ENCODE measurements at regions not wholly inside any gene's neighbourhood (a gene's known extent, or its start where the extent isn't known, plus 50 kb on each side); places are given as distances from the start of the nearest gene placed in this dataset.

DNA sequence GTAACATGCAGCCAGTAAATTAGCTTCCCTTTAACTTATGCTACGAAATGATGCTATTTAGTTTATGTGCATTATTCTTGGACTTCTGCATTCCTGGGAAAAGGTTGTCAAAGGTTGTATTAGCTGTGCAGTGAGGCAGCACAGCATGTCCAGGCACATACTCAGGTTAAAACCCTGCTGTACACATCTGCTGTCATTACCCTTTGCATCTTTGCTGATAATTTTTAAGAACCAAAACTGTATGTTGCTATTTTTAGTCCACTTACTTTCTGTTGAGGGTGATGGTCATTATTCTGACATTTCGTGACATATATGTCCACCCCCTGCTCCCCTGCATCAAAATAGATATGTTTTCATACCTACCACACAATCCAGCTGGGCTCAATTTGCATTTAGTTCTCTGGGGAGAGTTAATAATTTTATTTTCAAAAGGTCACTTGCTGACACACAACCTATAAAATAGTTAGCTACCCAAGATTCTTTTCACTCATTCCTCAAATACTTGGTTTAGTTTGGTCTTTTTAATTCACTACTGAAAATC lies 142.5 kb upstream of the SPACA1 start:
- DNase-seq, result no peak

DNA sequence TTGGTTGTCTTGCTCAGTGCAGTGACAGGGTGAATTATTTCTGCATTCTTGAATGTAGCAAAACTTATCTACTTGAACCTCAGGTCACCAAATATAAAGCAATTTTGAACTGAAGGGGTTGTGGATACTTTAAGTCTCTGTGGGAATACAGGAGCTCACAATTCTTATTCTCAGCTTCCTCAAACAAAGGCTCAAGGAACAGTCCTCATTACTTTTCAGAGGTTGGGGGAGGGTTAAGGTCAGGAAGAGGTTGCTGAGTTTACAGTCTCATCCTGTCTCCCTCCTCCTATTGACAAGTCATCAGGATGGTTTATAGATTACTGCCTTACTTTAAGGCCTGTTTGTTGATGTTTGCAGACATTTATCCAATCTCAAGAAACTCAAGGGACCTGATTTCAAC lies 143.6 kb upstream of the SPACA1 start:
- no peak for DNase-seq

DNA sequence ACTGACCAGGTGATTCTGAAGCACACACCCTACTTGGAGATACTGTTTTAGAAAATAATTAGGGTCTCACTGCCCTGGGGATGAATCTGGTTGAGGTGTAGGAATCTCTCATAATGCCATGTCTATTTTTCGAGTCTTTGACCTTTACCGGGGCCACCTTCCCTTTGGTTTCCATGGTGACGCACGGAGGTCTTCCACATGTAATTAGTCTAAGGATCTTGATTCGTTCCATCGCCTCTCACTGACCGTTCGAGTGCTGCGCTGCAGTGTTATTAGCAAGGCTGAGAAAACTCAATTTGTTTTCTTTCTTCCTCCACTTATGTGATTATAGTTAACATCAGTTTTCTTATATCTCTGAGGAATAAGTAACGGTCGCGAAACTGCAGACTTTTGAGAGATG lies 144.3 kb upstream of the SPACA1 start:
- no peak for DNase-seq

DNA sequence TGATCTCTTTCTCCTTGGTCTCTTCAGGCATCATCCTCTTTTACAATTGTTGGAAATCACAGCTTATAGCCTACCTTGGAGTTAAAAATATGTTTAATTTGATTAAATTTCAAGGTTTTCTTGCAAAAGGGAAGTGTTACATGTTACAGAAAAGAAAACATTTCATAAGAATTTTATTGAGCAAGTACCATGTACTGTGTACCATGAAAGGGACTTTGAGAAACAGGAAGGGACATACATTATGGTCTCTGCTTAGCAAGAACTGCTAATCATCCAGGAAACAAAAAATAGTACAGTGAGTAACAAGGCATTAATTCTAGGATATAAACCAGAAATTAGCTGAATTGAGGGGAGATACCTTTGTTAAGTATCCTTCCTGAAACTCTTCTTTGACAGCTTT lies 145.3 kb upstream of the SPACA1 start:
- no peak for DNase-seq

DNA sequence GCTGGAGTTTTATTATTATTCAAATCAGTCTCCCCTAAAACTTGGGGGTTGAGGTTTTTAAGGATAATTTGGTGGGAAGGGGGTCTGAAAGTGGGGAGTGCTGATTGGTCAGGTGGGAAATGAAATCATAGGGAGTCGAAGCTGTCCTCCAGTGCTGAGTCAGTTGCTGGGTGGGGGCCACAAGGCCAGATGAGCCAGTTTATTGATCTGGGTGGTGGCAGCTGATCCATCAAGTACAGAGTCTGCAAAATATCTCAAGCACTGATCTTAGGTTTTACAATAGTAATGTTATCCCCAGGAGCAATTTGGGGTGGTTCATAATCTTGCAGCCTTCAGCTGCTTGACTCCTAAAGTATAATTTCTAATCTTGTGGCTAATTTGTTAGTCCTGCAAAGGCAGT lies 146.0 kb upstream of the SPACA1 start:
- DNase-seq, result no peak

DNA sequence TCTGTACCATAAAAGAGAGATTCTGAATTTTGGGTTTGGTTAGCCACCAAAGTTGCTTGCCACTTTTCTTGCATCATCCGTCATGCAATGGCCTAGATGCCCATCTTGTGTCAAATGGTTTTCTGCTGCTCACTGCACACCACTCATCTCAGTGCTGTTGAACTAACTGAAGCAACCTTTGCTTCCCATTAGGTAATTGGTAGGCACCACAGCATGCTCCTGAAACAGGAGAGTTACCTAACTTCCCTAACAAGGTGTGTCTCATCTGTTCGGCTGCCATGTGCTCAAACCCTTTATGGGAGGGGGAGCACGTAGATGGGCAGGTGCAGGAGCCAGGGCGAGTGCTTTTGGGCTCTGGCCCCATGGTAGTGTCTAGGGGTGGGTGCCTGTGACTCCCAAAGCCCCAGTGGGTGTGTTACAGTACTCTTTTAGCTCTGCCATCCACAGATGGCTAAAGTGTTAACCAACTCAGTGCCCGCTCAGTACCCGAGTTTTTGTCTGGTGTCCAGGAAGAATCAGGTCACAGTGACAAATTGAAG lies 147.4 kb upstream of the SPACA1 start:
- no peak for DNase-seq

DNA sequence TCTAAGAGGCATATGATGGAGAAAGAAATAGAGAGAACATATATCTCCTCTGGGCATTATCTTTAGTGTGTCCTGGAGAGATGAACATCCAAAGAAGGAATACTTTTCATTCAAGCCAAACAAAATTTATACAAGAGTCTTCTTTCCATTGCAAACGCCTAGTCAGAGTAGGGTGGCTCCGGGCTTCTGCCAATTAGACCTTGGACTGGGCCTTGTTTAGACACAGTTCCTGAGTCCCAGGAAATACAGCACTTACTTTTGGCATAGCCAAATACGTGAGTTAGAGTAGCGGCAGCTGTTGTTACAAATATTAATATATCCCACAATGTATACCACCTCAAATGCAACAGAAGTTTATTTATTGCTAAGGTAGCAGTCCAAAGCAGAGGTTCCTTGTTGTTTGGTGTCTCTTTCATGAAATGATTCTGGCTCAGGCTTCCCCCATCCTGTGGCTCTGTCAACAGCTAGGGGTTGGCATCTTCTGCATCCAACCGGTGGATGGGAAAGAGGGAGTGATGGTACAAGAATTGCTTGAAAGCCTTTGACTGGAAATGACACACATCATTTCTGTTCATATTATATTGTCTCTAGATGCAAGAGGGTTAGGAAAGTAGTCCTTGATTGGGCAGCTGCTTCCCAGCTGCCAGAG lies 148.0 kb upstream of the SPACA1 start:
- no peak for DNase-seq

DNA sequence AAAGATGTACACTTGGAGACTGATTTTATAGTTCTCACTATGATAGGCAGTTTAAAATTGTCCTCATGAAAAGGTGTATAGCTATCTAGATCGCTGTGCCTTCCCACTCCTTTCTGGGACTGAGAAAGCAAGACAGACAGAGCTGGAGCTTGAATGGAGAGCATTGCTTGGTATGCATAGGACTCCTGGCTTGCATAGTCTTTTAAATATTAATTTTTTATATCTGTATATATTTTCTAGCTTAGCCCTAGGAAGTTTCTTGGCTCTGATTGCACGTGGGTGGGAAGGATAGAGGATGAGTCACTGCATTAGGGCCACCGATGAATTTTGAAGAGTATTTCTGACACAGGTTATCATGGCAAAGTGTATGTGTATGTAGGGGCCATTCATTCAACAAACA lies 150.0 kb upstream of the SPACA1 start:
- DNase-seq, result no peak

DNA sequence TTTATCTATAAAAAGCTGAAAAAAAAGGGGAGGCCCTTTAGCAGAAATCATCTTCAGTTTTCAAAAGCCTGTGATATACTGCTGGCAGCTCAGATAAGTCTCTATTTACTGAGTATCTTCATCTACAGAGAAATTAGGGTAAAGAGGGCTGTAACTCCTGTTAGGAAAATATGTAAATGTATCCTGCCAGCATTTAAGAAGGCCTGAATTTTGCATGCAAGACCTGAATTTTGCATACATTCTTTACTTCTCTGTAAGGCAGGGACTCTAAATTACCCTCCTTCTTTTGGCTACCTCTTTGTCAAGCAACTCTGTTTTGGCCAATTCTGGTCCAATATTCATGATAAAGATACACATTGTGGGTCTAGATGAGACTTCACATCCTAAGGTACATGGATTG lies 150.6 kb upstream of the SPACA1 start:
- DNase-seq, result no peak

DNA sequence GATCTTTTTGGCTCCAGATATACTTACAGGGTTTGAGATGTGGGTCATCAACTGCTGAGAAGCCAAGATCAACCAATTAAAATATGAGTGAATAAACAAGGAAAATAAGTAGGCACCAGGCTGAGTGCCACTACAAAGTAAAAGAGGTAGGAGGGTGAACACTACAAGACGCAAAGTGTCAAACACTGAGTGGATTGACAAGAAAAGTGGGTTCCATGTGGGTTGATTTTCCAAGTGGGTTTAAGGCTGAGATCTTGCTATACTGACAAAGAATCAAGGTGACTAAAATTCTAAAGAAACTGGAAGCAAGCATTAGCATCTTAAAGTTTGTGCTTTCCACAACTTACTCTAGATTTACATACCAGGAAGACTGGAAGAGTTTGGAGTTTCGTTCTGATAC lies 160.4 kb upstream of the SPACA1 start:
- DNase-seq, result no peak

DNA sequence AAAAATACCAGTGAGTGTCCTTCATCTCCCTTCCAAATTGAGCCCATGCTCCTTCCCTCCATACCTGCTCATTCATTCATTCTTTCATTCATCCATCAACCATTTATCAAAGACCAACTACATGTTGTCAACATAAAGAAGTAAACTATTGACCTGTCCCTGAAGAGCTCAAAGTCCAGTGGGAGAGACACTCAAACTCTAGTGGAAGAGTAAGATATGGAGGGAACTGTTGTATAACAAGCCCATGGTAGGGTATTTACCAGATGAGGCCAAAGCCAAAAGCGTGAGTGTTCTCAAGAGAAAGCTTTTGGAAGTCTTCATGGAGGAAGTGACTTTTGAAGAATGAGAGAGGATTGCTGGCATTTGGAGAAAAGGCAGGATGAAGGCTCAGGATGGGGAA lies 163.4 kb upstream of the SPACA1 start:
- no peak for DNase-seq

DNA sequence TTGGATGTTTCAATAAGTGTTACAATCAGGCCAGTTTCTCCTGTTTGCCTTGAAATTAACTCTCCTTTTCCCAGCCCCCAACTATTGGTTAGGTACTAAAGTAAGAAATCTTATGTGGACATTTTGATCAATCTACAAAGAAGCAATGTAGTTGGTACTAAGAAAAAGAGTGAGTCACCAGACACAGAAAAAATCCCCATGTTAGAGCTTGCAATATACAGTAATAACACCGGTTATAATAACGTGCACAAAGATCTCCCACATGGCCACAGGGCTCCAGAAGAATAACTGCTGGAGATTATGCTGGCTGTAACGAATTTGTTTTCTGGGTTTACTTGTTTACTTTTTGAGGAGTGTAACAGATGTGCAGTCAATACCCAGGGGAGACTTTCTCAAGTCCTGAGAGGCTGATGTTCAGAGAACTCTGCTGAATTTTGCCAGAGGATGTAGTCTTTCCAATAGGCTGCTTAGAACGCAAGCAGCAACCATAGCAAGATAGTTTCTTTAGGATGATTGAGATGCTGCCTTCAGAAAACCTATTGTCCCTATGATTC lies 166.2 kb upstream of the SPACA1 start:
- no peak for DNase-seq

DNA sequence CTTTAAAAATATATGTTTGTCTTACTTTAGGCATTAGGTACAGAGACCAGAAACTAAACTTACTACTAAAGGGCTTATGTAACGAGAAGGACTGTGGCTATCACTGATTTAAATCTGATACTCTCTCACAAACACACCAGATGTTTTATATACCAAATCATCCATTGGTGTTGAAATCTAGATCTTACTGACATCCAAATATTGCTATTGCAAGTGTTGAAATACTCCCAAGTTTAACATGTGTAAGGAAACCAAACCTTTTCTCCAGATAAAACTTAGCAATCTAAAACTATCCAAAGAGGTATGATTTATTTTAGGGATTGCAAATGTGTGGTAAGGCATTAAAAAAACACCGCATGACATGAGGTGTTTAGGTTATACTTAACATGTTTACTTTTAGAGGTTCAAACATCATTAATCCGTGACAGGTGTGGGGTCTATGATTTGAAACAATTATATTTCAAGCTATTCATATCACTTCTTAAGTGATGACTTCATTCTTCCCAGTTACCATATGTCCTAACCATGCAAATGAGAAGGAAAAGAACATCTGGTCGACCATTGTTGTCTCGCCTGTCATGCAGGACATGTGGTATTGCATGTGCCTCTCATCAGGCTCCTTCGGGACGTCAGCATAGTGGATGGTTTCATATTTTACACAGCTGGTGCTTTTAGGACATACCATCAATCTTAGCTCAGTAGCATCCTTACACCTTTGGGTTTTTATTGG lies 168.3 kb upstream of the SPACA1 start:
- no peak for DNase-seq

DNA sequence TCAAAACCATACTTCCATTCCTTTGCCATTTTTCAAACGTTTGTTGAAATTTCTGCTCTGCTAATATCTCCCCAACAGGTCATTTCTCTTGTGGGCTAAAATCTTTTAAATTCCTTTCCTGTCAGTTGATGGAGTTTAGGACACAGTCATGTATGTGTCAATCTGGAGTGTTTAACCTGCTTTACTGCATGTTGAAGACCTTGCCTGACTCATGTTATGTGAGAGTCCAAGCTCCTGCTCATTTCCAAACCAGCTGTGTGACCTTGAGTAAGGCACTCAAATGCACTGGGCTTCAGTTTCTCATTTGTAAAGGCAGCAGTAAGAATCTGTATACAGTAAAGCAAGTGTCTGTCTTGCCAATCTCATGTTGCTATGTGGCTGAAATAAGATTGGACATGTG lies 171.9 kb upstream of the SPACA1 start:
- DNase-seq, result no peak

DNA sequence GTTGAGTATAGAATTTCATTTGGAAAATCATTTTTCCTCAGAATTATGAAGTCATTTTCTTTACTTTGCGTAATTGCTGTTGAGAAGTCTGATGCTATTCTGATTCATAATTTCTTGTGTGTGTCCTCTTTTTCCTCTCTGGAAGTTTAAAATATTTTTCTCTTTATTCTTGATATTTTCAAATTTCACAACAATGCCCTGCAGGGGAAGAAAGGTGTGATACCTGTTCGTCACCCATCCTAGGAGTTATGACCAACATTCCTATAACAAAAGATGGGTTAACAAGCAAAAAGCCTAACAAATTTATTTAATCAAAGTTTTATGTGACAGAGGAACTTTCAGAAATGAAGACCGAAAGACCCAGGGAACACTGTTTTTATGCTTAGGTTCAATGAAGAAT lies 171.5 kb upstream of the AKIRIN2 start:
- no peak for DNase-seq

DNA sequence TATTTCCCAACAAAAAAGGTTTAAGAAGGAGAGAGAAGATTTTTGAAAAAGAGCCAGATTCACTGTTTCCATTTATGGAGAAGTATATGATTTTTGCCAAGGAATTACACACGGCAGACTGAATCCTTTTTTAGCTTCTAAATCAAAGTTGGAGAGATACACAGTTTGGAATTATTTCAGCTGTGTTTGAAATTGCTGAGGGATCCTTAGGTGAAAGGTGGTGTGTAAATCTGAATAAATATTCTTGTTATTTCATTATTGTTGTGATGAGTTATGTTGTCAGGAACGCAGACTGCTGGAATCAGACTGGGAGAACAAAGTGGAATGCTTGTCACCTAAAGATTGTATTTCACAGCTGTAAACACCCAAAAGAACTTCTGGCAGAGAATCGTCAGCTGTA lies 168.5 kb upstream of the AKIRIN2 start:
- DNase-seq, result no peak

DNA sequence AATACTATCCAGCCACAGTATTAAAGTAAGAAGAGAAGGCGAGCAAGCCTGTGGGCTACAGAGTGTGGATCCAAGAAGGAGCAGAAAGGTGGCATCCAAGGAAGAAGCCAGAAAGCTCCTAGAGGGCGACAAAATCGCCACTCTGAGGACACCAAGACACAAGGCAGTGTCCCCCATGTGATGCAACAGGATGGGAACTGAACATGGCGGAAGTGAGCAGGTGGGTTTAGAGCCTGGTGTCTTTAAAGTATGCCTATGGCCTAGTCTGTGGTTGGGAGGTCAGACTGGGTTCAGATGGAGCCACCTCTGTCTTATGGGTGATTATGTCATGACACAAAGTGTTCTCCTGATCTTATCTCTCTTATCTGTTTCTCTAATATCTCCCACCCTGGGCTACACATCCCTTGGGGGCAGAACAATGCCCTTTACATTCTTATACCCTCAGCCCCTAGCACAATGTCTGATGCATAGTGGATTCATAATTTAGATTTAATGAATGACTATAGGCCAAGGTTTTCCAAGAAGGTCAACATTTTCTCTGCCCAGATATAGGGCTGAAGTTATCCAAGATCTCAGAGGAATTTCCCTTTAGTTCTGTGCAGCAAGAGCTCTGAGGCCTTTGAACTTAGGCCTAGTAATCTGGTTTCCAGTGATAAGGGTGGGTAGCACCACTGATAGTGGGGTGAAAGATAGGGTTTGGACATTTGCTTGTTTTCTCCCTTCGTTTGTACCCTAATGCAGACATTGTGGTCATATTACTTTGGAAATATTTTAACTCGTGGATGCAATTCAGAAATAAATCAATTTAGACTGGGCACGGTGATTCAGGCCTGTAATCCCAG lies 167.3 kb upstream of the AKIRIN2 start:
- DNase-seq, result no peak

DNA sequence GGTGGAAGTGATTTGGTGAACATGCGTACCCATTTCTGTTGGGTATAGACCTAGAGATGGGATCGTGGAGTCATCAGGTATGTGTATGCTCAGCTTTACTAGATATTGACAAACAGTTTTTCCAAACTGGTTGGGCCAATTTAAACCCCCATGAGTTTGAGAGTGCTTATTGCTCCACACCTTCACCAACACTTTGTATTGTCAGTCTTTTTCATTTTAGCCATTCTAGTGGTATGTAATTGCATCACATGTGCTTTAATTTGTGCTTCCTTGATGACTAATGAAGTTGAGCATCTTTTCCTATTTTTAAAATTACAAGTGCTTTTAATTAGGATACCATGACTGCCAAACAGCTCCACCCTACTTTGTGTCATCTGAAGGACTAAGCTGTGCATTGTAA lies 158.9 kb upstream of the AKIRIN2 start:
- no peak for DNase-seq

DNA sequence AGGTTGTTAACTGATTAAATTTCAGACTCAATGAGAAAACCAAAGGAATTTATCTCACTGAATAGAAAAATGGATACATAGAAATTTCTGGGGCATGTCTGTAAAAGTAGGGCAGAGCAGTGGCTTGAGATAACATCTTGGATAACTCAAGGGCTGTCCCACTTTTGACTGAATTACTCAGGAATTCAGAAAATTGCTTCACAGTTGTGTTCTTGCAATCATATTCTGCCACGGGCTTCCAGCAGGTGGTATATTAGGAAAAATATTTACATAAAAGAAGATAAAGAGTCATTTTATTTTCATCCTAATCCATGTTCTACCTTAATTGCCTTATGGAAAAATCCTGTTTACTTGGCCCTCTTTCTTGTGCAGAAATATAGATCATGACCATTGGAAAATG lies 156.4 kb upstream of the AKIRIN2 start:
- DNase-seq, result no peak

DNA sequence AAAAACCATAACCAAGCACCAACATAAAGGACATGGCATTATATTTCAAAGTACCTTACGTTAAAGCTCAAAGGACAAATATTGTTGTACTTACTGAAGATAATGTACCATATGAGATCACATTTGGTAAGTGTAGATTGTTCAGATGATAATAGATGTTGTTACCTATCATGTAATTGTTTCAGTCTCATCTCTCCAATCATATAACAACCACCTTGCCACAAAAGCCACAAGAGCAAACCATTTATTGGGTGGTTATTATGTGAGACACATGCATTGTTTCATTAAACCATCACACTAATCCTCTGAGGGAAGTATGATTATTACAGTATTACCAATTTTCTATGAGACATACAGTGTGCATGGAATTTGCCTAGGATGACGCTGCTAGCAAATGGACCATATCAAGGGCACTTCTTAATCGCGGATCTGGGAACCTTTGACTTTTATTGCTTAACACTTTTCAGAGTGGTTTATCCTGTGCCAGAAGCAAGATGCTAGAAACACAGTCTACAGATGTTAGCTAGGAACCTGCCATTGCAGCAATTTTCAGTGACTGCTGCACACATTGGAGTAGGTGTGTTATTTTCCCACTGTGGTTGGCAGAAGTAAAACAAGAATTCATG lies 149.8 kb upstream of the AKIRIN2 start:
- no peak for DNase-seq

DNA sequence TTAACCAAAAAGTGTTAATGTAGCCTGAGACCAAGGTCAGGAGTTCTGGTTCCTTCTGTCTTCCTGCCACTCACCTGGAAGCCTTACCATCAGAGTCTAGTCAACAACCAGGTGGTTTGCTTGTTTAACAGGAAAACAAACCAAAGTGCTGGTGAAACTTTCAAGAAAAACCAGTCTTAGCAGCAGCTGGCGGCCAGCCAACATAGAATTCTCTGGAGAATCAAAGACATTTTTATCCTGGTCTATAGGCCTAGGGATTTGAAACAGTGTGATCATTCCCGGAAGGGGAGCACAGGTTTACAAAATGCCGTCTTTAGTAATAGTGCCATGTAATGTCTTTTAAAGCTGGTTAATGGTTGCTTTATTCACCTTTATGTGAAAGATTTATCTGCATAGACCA lies 146.6 kb upstream of the AKIRIN2 start:
- no peak for DNase-seq

DNA sequence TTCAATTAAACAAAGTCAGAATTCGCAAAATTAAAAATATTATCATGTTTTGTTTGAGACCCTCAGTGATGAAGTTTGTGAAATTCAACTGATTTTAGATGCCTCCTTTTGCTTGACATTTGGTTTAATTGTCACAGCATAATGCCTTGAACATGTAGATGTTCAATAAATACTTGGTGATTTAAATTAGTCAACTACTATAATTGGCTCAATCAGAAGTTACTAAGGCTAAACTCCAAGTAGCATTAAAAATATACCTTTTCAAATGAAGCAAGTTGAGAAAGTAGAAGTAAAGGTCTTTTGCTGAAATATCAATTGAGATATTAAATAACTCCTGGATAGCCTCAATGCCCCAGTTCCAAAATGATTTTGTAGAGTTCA lies 145.8 kb upstream of the AKIRIN2 start:
- DNase-seq, result no peak

All from NCI-H187 treated with DMSO at 0.1 percent for 48 hours (cell line).